ENCODE measurements at regions not wholly inside any gene's neighbourhood (a gene's known extent, or its start where the extent isn't known, plus 50 kb on each side); places are given as distances from the start of the nearest gene placed in this dataset.

DNA sequence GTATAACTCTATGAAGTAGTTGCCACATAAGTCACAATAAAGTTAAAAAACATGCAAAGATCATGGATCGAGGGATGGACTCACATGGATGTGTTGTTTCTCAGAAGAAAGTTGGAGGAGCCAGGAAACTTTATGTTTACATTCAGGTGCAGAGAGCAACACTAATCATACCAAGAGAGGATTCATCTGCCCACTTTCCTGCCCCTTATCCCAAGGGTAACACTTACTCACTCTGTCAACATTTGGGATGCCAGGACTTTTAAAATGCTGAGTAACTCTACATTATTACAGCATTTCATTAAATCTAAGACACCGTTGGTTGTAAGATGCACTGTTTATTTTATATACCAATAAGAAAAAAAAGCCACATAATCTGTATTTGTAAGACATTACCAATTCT is 170.4 kb downstream of the KCNE4 start:
- ATAC-seq = no peak

DNA sequence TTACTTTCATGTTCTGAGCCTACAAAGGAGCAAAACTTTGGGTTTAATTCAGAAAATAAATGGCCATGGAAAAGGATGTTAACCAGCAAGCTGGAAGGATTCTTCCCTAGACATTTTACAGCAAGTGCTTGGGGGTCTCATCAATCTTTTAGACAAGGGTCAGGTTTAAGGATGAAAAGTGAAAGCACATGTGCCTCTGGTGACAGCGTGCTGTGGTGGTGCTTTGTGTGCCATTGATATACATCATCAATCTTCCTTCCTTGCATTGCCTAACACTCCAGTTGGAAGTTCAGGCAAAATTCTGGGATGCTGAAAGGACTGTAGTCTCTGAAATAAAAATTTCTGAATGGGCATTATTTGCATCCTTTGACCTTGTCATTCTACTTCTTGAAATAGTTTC is 171.2 kb downstream of the KCNE4 start:
- no peak for DNase-seq (ENCODE audit: low spot score)
- no peak for ATAC-seq

More for the DNA sequence above, 170.4 kb downstream of the KCNE4 start:
- no peak for DNase-seq (ENCODE audit: low spot score)

DNA sequence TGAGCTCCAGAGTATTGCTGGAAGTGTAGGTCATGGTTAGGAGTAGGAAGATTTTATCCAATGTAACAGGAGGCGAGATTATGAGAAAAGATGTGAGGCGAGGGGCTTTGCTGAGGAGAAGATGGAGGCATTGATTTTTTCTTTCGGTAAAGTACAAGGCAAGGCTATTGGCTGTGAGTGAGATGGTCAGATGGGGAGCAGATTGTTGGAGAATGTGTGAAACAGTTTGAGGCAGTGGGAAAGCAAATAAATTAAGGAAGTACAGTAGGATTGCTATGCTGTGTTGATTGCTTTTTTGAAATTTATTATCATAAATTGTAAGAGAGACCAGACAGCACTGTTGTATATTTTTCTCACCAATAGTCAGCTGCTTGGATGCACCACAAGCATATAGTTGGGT is 173.3 kb downstream of the KCNE4 start:
- DNase-seq (ENCODE audit: low spot score) (no peak), ATAC-seq (no peak)

DNA sequence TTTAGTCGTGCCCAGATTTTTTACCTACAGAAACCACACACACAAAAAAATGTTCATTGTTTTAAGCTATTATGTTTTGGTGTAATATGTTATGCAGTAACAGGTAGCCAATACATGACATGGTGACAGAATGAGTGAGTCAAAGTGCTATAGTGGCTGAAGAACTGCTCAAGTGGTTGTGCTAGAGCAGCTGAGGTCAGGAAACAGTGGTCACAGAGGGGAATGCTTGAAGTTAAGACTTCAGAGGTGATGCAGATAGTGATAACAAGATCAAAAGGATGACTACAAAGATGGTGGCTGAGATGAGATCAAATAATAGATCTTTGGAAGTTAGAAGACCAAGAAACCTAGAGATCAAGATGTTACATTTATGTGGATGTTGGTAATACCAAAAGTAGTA is 174.3 kb downstream of the KCNE4 start:
- DNase-seq (ENCODE audit: low spot score) (no peak), ATAC-seq (no peak)

DNA sequence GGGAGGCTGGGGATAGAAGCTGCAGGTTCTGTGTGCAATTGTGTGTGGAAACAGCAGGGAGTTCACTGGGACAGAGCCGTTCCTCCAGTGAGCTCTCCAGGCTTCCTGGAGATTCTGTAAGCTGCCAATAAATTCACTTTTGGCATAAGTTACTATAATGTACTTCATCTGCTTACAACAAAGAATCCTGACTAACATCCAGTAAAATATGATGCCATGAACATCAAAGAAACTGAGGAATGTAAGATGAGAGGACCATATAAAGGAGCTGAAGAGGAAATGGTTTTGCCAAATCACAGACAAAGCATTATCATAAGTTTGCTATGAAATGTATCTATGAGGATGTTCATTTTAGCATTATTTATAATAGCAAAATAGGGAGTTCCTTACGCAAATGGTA is 175.3 kb downstream of the KCNE4 start:
- no peak for DNase-seq (ENCODE audit: low spot score)
- no peak for ATAC-seq

DNA sequence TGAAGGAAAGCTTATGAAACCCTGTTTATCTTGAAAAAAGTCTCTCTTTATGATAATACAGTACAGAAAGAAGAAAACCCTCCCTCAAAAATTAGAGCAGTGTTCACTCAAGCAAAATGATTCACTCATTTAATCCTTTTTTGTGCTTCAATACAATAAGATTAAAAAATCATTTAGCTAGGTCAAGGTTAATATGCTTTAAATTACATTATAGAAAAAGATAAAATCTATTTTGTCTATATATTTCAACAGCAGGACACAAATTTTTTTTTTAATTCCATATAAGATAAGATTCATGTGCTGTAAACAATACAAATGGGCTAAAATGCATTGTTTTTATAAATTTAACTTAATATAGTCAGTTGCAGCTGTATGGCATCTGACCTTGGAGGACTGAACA is 176.9 kb downstream of the KCNE4 start:
- ATAC-seq (no peak), DNase-seq (ENCODE audit: low spot score) (no peak)

DNA sequence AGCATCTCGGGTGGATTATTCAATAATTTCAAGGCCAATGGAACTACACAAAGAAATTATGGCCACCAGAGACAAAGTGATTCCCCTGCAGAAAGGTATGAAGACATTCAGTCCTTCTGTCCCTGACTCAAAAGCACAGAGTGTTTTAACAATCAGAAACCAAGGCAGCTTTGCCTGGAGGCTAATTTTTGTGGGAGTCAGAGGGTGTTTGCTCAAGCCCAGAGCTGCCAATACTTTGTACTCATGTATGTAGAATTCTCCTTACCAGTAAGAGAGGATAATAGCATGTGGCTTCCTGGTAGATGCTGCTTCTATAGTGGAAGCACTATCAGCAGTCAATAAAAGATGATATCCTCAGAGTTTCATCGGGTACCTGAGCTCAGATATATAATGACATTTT is 178.4 kb downstream of the KCNE4 start:
- ATAC-seq = no peak
- DNase-seq (ENCODE audit: low spot score) = no peak

DNA sequence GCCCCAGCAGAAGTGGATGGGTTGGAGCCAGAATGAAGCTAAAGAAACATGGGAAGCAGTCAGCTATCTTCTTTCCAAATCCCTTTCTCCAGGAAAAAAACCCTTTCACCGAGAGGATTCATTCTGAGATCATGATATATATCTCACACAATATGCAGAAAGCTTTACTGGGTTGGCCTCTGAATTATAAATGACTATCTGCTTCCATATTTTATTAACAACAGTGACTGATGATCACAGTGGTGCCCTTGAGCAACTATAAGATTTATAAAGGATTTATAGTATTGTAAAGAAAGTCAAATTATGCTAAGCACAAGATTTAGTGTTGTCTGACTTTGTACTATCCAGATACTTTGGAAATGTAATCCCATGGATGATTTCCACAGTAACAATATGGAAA is 180.3 kb downstream of the KCNE4 start:
- ATAC-seq (no peak), DNase-seq (ENCODE audit: low spot score) (no peak)

DNA sequence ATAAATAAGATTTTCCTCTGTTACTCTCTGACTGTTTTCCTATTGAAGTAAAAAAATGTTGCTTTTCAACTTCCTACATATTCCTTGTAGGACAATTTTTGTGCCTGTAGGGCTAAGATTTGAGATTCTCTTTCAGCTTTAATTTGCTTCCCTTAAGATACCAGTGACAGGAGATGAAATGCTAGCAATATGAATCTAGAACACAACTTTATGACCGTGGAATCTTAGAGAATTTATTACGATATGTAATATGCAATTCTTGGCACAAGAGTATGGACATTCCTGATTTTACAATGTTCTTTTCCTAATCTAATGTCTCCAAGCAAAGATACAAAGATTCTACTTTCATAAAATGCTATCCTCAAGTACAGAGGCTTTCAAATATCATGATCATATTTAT is 180.9 kb downstream of the KCNE4 start:
- no peak for DNase-seq (ENCODE audit: low spot score)

DNA sequence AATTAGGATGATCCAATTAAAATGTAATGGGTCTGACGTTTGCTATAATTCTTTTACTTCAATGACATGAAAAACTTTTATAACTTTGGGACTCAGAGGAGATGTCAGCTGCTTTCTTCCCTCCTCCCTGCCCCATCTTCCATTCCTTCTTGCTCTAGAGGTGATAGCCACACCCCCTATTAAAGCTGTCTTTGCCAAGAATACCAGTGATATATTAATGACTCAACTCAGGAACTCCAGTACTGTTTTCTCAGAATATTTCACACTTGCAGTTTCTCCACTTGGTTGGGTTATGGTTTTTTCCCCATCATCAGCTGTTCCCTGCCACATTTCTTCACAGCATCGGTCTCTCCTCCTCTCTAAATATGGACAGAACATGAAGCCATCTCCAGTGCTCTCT is 184.0 kb downstream of the KCNE4 start:
- ATAC-seq (no peak), DNase-seq (ENCODE audit: low spot score) (no peak)

More for the DNA sequence above, 180.9 kb downstream of the KCNE4 start:
- ATAC-seq = no peak

DNA sequence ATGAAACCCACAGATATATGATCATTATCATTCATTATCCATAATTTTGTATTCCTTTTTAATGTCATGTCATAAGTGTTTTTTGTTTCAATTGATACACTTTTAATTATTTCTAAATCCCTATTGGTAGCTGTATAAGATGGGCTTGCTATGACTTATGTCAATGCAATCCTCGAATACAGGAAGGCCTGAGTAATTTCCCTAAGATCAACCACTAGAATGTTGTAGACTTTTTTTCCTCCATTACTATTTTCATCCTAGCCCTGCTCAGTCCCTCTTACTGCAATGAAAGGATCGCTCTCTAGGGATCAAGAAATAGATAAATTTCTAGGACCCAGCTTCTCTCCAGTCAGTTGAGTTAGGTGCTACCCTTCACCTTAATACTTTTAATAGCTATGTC is 186.3 kb downstream of the KCNE4 start:
- no peak for DNase-seq (ENCODE audit: low spot score)
- no peak for ATAC-seq

DNA sequence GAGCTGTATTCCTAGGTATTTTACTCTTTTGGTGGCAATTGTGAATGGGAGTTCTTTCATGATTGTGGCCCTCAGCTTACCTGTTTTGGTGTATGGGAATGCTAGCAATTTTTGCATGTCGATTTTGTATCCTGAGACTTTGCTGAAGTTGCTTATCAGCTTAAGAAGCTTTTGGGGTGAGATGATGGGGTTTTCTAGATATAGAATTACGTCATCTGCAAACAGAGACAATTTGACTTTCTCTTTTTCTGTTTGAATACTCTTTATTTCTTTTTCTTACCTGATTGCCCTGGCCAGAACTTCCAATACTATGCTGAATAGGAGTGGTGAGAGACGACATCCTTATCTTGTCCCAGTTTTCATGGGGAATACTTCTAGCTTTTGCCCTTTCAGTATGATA is 191.2 kb downstream of the KCNE4 start:
- ATAC-seq (no peak), DNase-seq (ENCODE audit: low spot score) (no peak)

DNA sequence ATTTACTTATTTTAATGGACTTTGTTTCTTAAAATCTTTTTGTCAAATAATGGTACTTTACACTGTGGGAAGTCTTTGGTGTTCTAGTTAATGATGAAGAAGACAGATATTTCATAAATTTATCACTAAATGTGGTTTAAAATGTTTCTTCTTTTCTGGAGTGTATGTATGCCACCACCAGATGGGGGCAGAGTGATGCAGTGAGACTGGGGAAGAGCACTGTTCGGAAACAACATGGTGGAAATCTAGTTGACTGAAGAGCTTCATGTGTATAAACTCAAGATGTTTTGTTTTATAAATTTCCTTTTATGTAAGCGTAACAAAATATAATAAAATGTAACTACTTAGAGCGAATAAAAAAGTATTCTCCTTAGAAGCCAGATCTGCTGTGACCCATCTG is 195.1 kb downstream of the KCNE4 start:
- ATAC-seq (no peak), DNase-seq (ENCODE audit: low spot score) (no peak)

DNA sequence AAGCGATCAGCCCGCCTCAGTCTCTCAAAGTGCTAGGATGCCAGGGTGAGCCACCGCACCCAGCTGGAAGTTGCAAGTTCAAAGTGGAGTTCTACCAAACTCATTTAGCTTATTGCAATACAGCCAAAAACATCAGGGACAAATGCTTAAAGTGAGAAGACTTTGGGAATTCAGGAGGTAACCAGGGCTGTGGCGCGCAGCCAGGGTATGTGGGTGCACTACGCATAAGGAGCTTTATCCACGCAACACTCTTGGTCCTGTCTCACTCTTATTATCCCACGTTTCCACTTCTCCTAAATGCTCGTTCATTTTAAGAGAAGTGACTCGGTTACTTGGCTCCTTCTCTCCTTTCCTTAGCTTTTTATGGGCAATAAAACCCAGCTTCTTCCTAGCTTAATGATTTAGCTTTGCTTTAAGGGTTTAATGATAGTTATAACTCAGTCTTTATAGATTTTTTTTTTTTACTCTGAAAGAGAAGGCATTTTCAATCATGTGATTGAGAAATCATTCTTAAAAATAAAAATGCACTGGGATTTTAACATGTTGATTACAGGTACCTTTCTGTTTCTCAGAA is 199.8 kb downstream of the KCNE4 start:
- DNase-seq (ENCODE audit: low spot score) (no peak), ATAC-seq (no peak)

DNA sequence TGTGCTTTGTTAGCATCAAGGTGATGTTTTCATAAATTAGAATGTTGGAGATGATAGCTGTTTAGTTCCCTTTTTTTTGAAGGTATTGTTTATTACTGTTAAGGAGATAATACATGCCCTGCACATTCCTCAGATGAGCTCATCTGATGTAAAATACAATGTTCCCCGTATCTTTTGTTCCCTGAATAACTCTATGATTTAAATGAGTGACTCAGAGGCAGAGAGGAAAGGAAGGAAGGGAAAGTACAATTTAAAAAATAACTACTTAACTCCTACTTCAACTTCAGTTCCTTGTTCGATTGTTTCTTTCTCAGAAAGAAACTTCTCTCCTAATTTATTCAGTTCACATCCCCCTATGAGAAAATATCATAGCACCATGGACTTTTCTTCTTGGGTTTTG is 208.7 kb downstream of the KCNE4 start:
- DNase-seq (ENCODE audit: low spot score) = no peak

DNA sequence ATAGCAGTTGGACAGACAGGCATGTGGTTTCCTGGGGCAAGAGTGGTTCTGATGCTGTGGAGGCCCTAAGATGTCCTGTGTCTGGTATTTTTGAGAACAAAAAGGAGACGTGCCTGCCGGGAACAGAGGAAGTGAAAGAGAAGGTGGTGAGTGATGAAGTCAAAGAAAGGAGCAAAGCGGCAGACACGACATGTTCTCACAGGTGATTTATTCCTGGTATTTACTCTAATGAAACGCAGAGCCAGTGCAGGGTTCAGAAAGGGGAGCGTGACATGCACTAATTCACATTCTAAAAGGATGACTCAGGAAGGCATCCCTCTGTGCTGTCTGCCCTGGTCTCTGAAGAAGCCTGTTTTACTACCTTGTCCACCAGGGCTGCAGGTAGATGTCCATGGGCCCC is 211.0 kb downstream of the KCNE4 start:
- DNase-seq (ENCODE audit: low spot score) = no peak
- no peak for ATAC-seq

More for the DNA sequence above, 208.7 kb downstream of the KCNE4 start:
- ATAC-seq = no peak

DNA sequence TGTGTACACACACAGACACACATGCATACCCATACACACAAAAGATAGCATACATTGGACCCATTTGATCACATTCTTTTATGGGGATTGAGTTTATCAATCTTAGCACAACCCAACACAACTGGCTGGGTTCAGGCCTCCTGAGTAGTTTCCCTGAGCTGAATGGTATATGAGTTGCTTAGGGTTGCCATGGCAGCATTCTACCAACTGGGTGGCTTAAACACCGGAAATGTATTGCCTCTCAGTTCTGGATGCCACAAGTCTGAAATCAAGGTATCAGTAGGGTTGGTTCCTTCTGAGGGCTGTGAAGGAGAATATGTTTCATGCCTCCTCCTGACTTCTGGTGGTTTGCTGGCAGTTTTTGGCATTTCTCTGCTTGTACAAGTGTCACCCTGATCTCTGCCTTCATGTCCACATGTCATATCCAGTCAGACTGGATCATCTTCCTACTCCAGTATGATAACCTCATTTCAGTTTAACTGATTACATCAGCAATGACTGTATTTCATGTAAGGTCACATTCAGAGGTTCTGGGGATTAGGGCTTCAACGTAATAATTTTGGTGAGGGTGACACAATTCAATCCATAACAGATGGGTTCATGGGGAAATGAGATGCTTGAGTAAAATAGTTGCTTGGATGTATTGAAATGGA is 212.7 kb downstream of the KCNE4 start:
- DNase-seq (ENCODE audit: low spot score) (no peak), ATAC-seq (no peak)

DNA sequence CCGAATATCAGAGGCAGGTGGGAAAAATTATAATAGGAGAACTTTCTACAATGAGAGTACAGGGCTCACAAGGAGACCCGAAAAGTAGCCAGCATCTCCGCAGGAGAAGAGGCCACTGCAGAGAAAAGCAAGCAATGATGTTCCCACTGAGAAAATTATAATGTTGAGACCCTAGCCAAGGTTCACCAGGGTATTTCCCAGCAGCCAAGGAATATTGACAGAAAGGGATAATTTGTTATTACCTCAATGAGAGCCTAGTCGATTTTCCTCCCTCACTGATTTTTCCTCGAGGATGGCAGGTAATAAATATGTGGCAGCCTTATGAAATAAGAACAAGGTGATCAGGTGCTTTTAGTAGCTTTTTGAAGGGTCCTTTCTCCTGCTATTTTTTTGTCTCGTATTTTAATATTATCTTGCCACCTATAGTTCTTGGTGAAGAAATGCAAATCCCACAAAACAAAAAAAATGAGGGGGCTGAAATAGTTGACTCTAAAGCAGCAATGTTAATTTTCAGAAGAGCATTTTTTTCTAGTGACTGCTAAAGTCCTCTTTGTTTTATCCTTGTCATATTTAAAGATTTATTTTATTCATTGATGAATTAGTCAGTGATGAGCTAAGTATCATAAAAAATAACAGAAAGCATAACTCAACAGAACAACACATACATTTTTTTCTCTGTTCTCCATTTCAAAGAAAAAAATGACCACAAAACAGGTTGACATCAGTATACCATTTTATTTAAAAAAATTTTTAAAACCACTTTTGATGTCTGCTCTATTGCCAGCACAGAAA is 215.4 kb downstream of the KCNE4 start:
- DNase-seq (ENCODE audit: low spot score) = no peak
- no peak for ATAC-seq

DNA sequence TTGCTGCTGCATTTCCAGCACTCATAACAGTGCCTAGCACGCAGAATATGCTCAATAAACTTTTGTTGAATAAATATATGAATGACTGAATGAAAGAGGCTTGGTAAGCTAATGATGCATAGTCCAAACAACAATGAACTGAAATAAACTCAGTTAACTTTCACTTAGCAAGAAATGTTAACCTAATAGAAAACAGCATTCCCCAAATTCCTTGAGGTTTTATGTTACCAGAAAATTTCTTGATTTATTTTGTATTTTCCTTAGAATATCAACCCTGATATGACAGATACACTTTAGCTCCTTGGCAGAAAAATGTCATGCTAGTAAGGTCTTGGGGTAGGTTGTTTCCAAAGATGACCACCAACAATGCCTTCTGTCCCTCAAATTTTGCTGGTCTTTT is 217.4 kb downstream of the KCNE4 start:
- DNase-seq (ENCODE audit: low spot score) (no peak), ATAC-seq (no peak)

DNA sequence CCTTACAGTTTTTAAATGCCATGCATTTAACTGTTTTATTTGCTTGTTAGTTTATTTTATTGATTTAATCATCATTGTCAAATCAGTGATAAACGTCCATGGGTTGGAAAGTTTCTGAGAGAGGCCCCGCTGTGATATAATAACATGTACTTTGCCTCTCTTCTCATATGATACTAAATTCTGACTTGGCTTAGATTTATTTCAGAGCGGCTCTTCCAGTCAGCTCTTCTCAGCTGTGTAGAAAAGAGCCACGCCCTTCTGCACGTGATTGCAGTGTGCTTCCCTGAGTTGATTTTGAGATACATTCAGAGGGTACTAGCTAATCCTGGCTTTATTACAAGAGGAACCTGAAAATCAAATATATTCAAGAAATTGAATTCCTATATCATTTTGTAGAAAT is 218.6 kb downstream of the KCNE4 start:
- ATAC-seq = no peak
- no peak for DNase-seq (ENCODE audit: low spot score)

DNA sequence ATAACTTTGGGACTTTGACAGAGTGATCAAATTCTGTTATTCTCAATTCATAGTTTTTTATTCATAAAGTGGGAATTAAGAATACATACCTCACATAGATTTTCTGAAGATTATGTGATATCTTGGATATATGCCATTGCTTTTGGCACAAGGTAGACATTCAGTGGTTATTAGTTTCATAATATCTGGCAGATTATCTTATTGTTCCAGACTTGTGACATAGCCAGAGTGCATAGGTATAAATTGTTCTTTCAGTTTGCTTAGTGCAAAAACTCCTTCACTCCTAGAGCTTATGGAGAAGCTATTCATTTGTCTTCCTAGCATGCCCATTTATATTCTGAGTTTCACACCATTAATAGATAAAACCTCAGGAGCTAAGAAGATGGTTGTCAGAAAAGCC is 222.0 kb downstream of the KCNE4 start:
- ATAC-seq = no peak
- DNase-seq (ENCODE audit: low spot score) = no peak

DNA sequence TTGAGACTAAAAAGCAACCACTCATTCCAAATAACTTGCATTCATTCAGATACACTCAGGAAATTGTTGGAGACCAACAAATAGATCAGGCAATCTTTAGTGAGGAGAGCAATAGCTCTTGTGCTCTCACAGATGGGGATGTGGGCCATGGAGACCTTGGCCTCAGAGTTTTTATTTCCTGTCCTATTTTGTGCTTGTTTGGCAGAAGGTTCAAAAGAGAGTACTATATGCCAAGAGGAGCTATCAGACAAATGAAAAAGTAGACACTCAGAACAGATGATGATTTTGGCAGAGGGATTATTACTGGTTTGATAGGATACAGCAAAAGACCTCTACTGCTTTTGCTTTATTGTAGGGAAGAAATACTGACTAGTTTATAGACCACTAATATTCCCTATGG is 230.2 kb downstream of the KCNE4 start:
- ATAC-seq (no peak), DNase-seq (ENCODE audit: low spot score) (no peak)

Measured in left lobe of liver (tissue), 2 donors.